Vagina (tissue), 2 donors: ENCODE measurements at regions not wholly inside any gene's neighbourhood (a gene's known extent, or its start where the extent isn't known, plus 50 kb on each side); places are given as distances from the start of the nearest gene placed in this dataset.

Experiments
- DNase-seq, 2 donors: peaks; one replicate each; pipeline ENCODE4 v3.0.0-alpha.2; 2017; ENCODE audit errors: extremely low spot score in 2 of 2
- H3K27ac ChIP-seq: fragments of 200-600 bp; sonication (generic); one replicate; pipeline ENCODE4 v1.5.1; 2019
- H3K27me3 ChIP-seq: fragments of 200-600 bp; sonication (generic); one replicate; pipeline ENCODE4 v1.5.1; 2019
- H3K36me3 ChIP-seq, 2 donors: fragments of 200-600 bp; sonication (generic); one replicate each; pipeline ENCODE4 v1.5.1; 2017 to 2019
- H3K4me1 ChIP-seq: fragments of 200-600 bp; sonication (generic); one replicate; pipeline ENCODE4 v1.5.1; 2019
- H3K4me3 ChIP-seq, 2 donors: fragments of 200-600 bp; sonication (generic); 1 replicate in 1 of 2; 2 replicates in 1 of 2; pipeline ENCODE4 v1.5.1; 2016 to 2019
- H3K9me3 ChIP-seq: fragments of 200-600 bp; sonication (generic); one replicate; pipeline ENCODE4 v1.5.1; 2019
- CTCF ChIP-seq, 3 experiments: fragments of 450-650 bp in 2 of 3; fragments of 200-600 bp in 1 of 3; sonication (generic) in 1 of 3; IDR thresholded peaks; one replicate each; pipeline ENCODE4 v1.5.1; 2017 to 2019; ENCODE audit warnings: antibody characterized with exemption in 3 of 3, mild to moderate bottlenecking in 2 of 3, moderate library complexity in 2 of 3
- POLR2A ChIP-seq, 2 donors: fragments of 450-650 bp; IDR thresholded peaks; one replicate each; pipeline ENCODE4 v1.6.1; 2017; ENCODE audit warnings: antibody characterized with exemption in 2 of 2, mild to moderate bottlenecking in 2 of 2, moderate library complexity in 2 of 2
- POLR2AphosphoS5 ChIP-seq, 2 donors: sonication (generic); formaldehyde crosslinking; IDR thresholded peaks; one replicate each; pipeline ENCODE4 v1.9.0; 2017; ENCODE audit warnings: antibody characterized with exemption in 2 of 2, mild to moderate bottlenecking in 2 of 2, low read depth in 1 of 2; ENCODE audit not compliant: insufficient read depth in 1 of 2
- intact Hi-C: fragments of 100-400 bp; cut with DNase I; formaldehyde crosslinking; loops from one replicate; pipeline ENCODE4 v1.15.1; 2023

- Histone ChIP-seq H3K4me1 (peaks cover 12% of the 10 kb centered on the region), H3K27me3 (no peaks in the 10 kb centered on the region), H3K36me3 (no peaks in the 10 kb centered on the region), H3K4me3 (no peak overlapping the region), H3K9me3 (no peaks in the 10 kb centered on the region), H3K27ac (no peak overlapping the region)
- no peak for DNase-seq
- intact Hi-C loops = no loop called here
- TF ChIP-seq CTCF (IDR thresholded peaks at IDR 0.05) = no peak
- TF ChIP-seq POLR2AphosphoS5 (IDR thresholded peaks at IDR 0.05; ENCODE audit: insufficient read depth in 1 of 2, low read depth in 1 of 2) = no peak
- no peak for TF ChIP-seq POLR2A (IDR thresholded peaks at IDR 0.05)
Measured at GRCh38 chr2:239494578-239494977, 93.8 kb upstream of the HDAC4 start.

- no peak for TF ChIP-seq POLR2A (IDR thresholded peaks at IDR 0.05)
- no peak for TF ChIP-seq CTCF (IDR thresholded peaks at IDR 0.05)
- no peak for TF ChIP-seq POLR2AphosphoS5 (IDR thresholded peaks at IDR 0.05; ENCODE audit: insufficient read depth in 1 of 2, low read depth in 1 of 2)
- no peaks in the 10 kb centered on the region for H3K36me3 ChIP-seq
- H3K4me1 ChIP-seq = no peaks in the 10 kb centered on the region
- H3K9me3 ChIP-seq = no peaks in the 10 kb centered on the region
- no peak overlapping the region for H3K27ac ChIP-seq
- no peak overlapping the region for H3K4me3 ChIP-seq
- DNase-seq = no peak
- no peaks in the 10 kb centered on the region for H3K27me3 ChIP-seq
- intact Hi-C loops = no loop called here
Measured at GRCh38 chr2:239489481-239489880, 88.7 kb upstream of the HDAC4 start.

- intact Hi-C loops = no loop called here
Measured at GRCh38 chr2:239488125-239488524, 87.3 kb upstream of the HDAC4 start.

GRCh38 chr2:239487272-239487671 is 86.5 kb upstream of the HDAC4 start:
- TF ChIP-seq CTCF (IDR thresholded peaks at IDR 0.05) (no peak), POLR2AphosphoS5 (IDR thresholded peaks at IDR 0.05; ENCODE audit: insufficient read depth in 1 of 2, low read depth in 1 of 2) (no peak), POLR2A (IDR thresholded peaks at IDR 0.05) (no peak)
- Histone ChIP-seq H3K36me3 (no peaks in the 10 kb centered on the region), H3K27ac (no peak overlapping the region), H3K9me3 (no peaks in the 10 kb centered on the region), H3K4me1 (no peaks in the 10 kb centered on the region), H3K4me3 (no peak overlapping the region), H3K27me3 (no peaks in the 10 kb centered on the region)
- DNase-seq = no peak
- intact Hi-C loops = no loop called here

More at GRCh38 chr2:239488125-239488524, 87.3 kb upstream of the HDAC4 start:
- H3K36me3 ChIP-seq = no peaks in the 10 kb centered on the region
- no peaks in the 10 kb centered on the region for H3K9me3 ChIP-seq
- TF ChIP-seq POLR2AphosphoS5 (IDR thresholded peaks at IDR 0.05; ENCODE audit: insufficient read depth in 1 of 2, low read depth in 1 of 2) = no peak
- no peak for TF ChIP-seq POLR2A (IDR thresholded peaks at IDR 0.05)
- no peak for TF ChIP-seq CTCF (IDR thresholded peaks at IDR 0.05)
- H3K27me3 ChIP-seq = no peaks in the 10 kb centered on the region
- DNase-seq = no peak
- no peaks in the 10 kb centered on the region for H3K4me1 ChIP-seq
- H3K27ac ChIP-seq = no peak overlapping the region
- no peak overlapping the region for H3K4me3 ChIP-seq

- intact Hi-C loops = no loop called here
- no peak for DNase-seq
- Histone ChIP-seq H3K27me3 (no peaks in the 10 kb centered on the region), H3K9me3 (no peaks in the 10 kb centered on the region), H3K4me3 (no peak overlapping the region), H3K36me3 (no peaks in the 10 kb centered on the region), H3K4me1 (no peaks in the 10 kb centered on the region), H3K27ac (no peak overlapping the region)
- no peak for TF ChIP-seq CTCF (IDR thresholded peaks at IDR 0.05)
- no peak for TF ChIP-seq POLR2AphosphoS5 (IDR thresholded peaks at IDR 0.05; ENCODE audit: insufficient read depth in 1 of 2, low read depth in 1 of 2)
- no peak for TF ChIP-seq POLR2A (IDR thresholded peaks at IDR 0.05)
Measured at GRCh38 chr2:239485622-239486021, 84.8 kb upstream of the HDAC4 start.
